Iris pigment epithelial cell (primary cell): ENCODE measurements at regions not wholly inside any gene's neighbourhood (a gene's known extent, or its start where the extent isn't known, plus 50 kb on each side); places are given as distances from the start of the nearest gene placed in this dataset.

Experiments used
- DNase-seq: peaks from one replicate; pipeline ENCODE4 v3.0.0-alpha.2; 2011; ENCODE audit warnings: low read depth

GRCh38 chr1:218772575-218772974 is 401.1 kb upstream of the LYPLAL1 start:
- peak; percentile 85 for DNase-seq

- DNase-seq = no peak
Observed at GRCh38 chr1:218775501-218776021, 398.1 kb upstream of the LYPLAL1 start.

DNA sequence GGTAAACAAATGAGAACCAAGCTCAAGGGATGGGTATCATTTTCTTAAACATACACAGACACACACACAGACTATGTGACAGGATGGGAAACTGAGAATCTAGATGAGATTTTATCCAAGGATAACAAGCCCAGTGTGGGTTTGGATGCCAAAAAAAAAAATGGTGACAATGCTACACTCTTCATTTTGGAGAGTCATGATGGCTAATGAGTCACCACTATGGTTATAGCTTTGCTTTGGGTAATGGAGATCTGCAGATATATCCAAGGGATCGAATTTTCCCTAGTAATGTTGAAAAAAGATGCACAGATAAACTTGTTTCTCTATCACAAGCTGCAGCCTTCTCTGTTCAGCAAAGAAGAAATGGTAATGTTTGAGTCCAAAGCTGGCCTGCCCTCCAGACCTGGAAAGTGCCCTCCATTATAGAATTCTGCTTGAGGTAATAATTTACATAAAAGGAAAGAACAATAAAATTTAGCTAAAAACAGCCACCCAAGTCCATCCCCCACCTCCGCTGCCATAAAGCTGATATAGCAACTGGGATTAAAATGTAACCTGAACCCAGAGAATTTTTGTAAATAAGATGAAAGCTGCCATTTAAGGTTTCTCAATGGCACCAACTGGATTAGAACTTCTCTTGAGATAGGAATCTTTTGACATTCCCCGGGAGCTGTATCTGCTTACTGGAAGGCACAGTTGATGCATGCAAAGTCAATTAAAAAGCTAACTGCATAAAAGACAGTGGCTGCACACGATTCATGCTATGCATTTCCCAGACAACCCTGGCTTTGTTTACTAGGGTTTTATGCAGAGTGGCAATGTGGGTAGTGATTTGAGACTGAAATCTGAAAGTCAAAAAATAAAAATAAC is 395.2 kb upstream of the LYPLAL1 start:
- DNase-seq = no peak

GRCh38 chr1:218779341-218780100 is 394.2 kb upstream of the LYPLAL1 start:
- peak; percentile 32 for DNase-seq

GRCh38 chr1:218783131-218783530 is 390.5 kb upstream of the LYPLAL1 start:
- DNase-seq = no peak

DNA sequence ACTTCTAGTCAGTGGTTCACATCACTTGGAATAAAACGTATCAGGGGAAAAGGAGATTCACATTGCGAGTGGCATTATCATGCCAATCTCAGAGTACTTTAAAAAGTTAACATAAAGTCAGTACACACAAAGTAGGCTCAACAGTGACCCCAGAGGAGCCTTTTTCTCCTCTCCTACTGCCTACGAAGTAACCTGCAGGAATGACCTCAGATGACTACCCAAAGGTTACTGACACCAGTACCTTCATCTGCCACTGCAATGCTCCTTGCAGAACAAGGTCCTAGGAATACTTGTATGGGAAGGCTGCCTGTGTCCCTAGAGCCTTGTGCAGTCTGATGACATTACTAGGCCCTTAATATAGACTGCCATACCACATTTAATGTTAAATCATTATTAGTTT is 389.8 kb upstream of the LYPLAL1 start:
- no peak for DNase-seq

GRCh38 chr1:218785928-218786327 is 387.8 kb upstream of the LYPLAL1 start:
- DNase-seq = peak; percentile 52

GRCh38 chr1:218787826-218788225 is 385.9 kb upstream of the LYPLAL1 start:
- DNase-seq = no peak

DNA sequence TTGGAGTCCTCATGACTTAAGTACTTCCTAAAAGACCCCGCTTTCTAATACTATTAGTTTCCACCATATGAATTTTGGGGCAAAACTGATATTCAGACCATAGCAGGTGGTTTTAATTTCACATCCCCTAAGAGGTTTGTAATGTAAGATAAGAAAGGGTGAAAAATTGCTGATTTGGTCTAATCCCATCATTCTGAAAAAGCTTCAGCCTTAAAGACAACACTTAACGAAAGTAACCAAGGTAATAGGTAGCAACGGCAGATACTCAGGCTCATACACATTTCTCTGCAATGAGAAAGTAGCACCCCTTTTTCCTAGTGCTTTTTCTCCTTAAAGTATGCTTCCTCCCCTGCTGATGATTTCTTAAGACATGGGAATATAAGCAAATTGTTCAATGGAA is 376.9 kb upstream of the LYPLAL1 start:
- no peak for DNase-seq

DNA sequence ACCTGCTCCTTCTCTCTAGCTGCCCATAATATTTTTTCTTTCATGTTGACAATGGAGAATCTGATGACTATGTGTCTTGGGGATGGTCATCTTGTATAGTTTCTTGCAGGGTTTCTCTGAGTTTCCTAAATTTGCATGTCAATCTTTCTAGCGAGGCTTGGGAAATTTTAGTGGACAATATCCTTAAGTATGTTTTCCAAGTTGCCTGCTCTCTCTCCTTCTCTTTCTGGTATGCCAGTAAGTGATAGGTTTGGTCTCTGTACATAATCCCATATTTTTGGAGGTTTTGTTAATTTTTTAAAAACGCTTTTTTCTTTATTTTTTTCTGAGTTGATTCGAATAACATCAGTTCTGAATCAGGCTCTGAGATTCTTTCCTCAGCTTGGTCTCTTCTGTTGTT is 370.9 kb upstream of the LYPLAL1 start:
- DNase-seq = no peak

DNA sequence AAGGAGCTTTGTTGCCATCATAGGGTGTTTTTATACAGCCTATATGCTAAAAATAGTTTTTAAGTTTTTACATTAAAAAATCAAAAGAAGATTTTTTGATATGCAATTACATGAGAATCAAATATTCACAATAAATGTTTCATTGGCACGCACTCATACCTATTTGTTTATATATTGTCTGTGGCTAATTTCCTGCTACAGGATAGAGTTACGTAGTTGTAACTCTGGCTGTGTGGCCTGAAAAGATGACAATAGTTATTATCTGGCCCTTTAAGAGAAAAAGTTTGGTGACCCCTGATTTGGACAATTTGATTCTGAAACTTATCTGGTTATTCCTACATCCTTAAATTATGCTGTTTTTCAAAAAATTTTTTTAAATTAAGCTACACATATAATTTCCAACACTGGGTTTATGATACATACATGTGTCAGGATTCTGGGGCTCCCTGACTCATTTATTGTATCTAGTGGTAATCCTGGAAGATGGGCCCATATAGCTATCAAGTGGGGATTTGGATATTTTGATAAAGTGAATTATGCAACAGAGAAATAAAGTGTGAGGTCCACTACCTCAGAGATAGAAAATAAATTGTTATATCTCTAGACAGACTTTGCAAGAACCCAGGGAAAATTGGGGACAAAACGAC is 370.2 kb upstream of the LYPLAL1 start:
- no peak for DNase-seq

DNA sequence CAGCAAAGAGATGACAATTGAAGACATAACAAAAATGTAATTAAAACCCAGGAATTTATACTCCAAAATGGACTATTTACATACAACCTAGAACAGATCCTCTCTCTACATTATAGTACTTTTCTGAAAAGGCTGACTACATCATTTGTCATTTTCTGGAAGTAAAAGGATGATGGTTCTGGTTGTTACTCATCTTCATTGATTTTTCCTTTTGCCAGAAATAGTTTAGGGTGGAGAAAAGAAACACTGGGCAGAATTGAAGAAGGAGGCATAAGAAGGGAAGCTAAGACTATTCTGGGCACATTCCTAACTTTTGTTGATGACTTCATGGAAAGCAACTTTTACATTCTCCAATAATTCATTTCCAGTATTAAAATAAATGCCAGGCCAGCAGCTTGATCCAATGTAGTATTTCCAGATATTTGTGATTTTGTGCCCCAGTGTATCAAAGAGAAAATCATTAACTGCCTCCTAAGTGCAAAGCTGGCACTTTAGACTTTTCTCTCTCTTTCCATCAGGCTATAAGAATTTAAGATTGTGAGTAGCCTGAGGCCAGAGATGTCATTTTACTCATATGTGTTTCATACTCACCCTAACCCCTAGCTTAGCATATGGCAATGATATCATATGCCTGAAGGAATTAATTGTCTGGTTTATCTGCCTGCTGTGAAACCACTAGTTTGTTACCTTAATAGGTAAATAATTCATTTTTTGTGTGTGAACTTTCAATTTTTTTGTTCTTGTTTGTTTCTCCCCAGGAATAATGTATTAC is 369.5 kb upstream of the LYPLAL1 start:
- DNase-seq = no peak

GRCh38 chr1:218809061-218809460 is 364.6 kb upstream of the LYPLAL1 start:
- DNase-seq = no peak

DNA sequence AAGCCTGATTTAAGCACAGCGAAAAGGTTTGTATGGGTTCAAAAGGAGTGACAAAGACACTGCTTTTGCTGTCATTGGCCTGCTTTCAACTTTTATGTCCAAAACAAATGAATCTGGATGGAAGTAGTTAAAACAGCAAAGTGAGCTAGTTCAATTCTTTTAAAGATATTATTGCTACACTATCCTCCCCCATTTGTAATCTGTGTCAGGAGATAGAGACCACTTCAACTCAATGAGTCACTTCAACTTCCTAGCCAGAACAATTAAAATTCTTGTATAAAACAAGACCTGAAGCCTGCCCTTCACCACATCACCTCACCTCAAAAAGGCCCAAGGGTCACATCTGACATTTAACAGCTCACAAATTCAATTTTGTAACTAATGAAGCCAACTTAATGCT is 364.1 kb upstream of the LYPLAL1 start:
- no peak for DNase-seq

DNA sequence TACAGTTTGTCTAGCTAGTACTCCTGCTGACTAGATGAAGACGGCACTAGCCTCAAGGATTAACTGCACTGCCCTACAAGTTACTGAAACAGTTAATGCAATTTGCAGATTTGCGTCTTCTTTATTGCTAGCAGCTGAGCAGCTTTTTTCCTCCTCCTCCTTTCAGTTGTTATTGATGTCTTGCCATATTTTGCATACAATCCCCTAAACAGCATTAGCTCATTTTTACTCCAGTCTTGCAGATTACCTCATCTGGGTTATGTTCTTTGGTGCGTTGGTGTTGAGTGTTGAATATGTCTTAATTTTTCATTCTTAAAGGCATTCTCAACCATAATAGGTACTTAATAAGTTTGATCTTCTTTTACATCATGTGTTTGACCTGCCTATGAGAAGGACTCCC is 363.4 kb upstream of the LYPLAL1 start:
- DNase-seq = peak; percentile 37

DNA sequence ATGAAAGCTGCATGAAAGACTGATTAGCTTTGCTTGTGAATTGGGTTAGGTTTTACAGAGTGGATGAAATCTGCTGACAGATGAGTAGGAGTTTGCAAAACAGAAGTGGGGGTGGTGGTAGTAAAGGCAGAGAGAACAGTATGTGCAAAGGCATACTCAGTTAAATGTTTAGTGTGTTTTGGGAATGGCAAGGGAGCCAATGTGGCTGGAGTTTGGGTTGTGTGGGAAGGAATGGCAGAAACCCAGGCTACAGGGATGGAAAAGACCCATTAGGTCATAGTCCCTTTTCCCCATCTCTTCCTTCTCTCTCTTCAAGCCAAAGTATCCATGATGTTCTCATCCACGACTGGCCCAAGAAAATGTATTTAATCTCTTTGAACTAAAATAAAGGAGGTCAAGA is 362.2 kb upstream of the LYPLAL1 start:
- DNase-seq = no peak

- no peak for DNase-seq
Observed at GRCh38 chr1:218812360-218812759, 361.3 kb upstream of the LYPLAL1 start.

- DNase-seq = peak; percentile 89
Observed at GRCh38 chr1:218813237-218813636, 360.4 kb upstream of the LYPLAL1 start.

DNA sequence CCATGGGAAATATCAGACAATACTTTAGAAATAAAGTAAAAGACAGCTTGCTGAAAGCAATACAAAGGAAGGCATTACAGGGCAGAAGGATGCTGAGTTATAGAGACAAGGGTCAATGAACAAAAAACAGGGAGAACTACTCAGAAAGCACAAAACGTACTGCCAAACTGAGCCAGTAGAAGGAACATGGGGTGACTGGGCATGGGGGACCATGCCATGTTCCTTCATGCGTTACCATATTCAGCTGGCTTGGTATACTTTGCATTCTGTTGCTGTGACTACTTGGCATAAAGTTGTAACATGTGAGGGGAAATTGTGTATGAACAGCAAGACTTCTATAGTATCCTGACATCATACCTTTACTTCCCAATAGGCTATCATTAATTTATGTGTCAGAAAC is 358.6 kb upstream of the LYPLAL1 start:
- DNase-seq = no peak

GRCh38 chr1:218817071-218817470 is 356.6 kb upstream of the LYPLAL1 start:
- DNase-seq = no peak

DNA sequence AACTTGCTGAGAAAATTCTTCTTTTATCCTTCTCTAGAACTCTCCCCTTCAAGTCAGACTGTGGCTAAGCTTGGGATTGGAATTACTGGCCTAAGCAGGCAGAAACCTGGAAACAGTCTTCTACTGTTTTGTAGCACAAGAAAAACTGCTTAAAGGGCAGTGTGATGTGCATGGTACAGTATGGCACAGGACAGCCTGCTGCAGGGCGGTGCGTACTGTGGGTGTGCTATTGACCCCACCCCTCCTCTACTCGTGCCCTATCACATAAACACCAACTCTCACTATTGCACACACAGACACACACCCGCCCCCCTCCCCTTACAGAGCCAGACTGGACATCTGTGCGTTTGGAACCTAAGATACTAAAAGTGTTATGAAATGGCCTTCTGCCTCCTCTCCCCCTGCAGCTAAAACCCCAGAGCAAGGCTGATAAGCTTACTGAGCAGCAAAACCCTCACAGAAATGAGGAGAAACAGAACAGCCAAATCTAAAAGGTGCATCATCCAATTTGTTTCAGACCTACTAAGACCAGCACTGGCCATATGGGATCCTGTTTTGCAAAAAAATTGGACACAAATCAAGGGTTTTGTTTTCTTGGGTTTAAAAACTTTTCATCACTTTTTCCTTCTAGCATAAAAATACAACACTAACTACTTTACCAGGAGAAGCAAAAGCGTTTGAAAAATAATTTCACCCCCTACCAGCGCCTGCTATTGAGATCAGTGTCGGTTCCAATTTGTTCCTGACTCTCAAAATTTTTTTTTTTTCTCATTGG is 355.8 kb upstream of the LYPLAL1 start:
- DNase-seq = peak; percentile 40
